Kidney epithelial cell (primary cell): ENCODE measurements at regions not wholly inside any gene's neighbourhood (a gene's known extent, or its start where the extent isn't known, plus 50 kb on each side); places are given as distances from the start of the nearest gene placed in this dataset.

ENCODE experiments used
- DNase-seq: peaks from one replicate; pipeline ENCODE4 v3.0.0-alpha.2; 2010; ENCODE audit warnings: low read depth
- H3K27me3 ChIP-seq: 2 replicates; pipeline ENCODE4 v1.6.0; 2011; ENCODE audit warnings: low read length; ENCODE audit not compliant: control insufficient read depth, insufficient read depth
- H3K36me3 ChIP-seq: 2 replicates; pipeline ENCODE4 v1.5.1; 2011; ENCODE audit warnings: low read length; ENCODE audit not compliant: control insufficient read depth, insufficient read depth
- H3K4me3 ChIP-seq: 2 replicates; pipeline ENCODE4 v1.5.1; 2011; ENCODE audit warnings: low read depth, mild to moderate bottlenecking, control low read depth, low read length
- TF ChIP-seq, protein P1 (sequence below): IDR thresholded peaks from 2 replicates; pipeline ENCODE4 v1.5.1; 2011; ENCODE audit warnings: mild to moderate bottlenecking, moderate library complexity, low read length, control low read depth, inconsistent platforms; ENCODE audit not compliant: insufficient read depth, poor library complexity, severe bottlenecking

GRCh38 chr13:22148187-22148586 is 477.3 kb downstream of the FGF9 start:
- no peaks in the 10 kb centered on the region for H3K36me3 ChIP-seq
- H3K27me3 ChIP-seq, result no peaks in the 10 kb centered on the region
- DNase-seq, result no peak
- H3K4me3 ChIP-seq, result no peak overlapping the region
- TF ChIP-seq, protein P1, sequence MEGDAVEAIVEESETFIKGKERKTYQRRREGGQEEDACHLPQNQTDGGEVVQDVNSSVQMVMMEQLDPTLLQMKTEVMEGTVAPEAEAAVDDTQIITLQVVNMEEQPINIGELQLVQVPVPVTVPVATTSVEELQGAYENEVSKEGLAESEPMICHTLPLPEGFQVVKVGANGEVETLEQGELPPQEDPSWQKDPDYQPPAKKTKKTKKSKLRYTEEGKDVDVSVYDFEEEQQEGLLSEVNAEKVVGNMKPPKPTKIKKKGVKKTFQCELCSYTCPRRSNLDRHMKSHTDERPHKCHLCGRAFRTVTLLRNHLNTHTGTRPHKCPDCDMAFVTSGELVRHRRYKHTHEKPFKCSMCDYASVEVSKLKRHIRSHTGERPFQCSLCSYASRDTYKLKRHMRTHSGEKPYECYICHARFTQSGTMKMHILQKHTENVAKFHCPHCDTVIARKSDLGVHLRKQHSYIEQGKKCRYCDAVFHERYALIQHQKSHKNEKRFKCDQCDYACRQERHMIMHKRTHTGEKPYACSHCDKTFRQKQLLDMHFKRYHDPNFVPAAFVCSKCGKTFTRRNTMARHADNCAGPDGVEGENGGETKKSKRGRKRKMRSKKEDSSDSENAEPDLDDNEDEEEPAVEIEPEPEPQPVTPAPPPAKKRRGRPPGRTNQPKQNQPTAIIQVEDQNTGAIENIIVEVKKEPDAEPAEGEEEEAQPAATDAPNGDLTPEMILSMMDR, result no peak

DNA sequence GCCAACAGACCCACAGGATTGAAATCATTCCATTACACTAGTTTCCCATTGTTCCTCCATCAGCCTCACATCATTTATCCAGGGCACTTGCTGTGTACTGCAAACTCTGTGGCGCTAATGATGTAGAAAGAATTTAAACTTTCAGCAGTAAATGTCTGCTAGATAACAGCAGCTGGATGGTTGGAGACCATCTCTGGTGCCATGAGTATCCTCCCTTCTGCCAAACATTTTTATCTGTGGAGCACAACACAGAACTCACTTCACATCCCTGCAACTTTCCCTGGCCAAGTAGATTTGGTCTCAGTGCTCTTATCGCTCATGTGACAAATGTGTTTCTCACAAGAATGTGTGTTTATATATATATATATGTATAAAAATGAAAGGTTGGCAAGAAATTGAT is 481.9 kb downstream of the FGF9 start:
- TF ChIP-seq, protein P1, result no peak
- Histone ChIP-seq H3K4me3 (no peak overlapping the region), H3K36me3 (no peaks in the 10 kb centered on the region), H3K27me3 (no peaks in the 10 kb centered on the region)
- DNase-seq, result no peak

GRCh38 chr13:22154041-22154440 is 483.2 kb downstream of the FGF9 start:
- H3K27me3 ChIP-seq, result no peaks in the 10 kb centered on the region
- no peak for DNase-seq
- no peaks in the 10 kb centered on the region for H3K36me3 ChIP-seq
- TF ChIP-seq, protein P1, result no peak
- H3K4me3 ChIP-seq, result no peak overlapping the region

DNA sequence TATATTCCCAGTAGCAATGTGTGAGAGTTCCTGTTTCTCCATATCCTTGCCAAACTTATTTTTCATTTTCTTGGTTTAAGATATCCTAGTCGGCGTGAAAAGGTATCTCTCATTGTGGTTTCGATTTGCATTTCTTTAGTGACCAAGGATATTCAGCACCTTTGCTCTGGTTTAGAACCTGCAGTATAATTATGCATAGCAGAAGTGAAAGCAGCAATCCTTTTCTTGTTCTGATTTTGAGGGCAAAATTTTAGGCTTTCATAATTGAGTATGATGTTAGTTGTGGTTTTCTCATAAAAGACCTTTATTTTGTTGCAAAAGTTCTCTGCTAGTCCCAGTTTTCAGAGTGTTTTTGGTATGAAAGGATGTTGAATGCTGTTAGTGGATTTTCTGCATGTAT is 491.0 kb downstream of the FGF9 start:
- Histone ChIP-seq H3K27me3 (no peaks in the 10 kb centered on the region), H3K36me3 (no peaks in the 10 kb centered on the region), H3K4me3 (no peak overlapping the region)
- TF ChIP-seq, protein P1, result no peak
- DNase-seq, result no peak

DNA sequence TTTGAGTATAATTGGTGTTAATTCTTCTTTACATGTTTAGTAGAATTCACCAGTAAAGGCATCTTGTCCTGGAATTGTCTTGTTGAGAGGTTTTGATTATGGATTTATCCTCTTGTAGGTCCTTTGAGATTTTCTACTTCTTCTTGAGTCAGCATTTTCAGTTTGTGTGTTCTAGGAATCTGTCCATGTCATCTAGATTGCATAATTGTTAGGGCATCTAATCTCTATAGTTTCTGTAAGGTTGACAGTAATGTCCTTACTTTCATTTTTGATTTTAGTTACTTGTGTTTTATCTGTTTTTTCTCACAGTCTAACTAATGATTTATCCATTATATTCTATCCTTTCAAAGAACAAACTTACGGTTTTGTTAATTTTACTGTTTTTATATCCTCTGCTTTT is 492.0 kb downstream of the FGF9 start:
- H3K4me3 ChIP-seq, result no peak overlapping the region
- TF ChIP-seq, protein P1, result no peak
- no peak for DNase-seq
- no peaks in the 10 kb centered on the region for H3K27me3 ChIP-seq
- no peaks in the 10 kb centered on the region for H3K36me3 ChIP-seq

DNA sequence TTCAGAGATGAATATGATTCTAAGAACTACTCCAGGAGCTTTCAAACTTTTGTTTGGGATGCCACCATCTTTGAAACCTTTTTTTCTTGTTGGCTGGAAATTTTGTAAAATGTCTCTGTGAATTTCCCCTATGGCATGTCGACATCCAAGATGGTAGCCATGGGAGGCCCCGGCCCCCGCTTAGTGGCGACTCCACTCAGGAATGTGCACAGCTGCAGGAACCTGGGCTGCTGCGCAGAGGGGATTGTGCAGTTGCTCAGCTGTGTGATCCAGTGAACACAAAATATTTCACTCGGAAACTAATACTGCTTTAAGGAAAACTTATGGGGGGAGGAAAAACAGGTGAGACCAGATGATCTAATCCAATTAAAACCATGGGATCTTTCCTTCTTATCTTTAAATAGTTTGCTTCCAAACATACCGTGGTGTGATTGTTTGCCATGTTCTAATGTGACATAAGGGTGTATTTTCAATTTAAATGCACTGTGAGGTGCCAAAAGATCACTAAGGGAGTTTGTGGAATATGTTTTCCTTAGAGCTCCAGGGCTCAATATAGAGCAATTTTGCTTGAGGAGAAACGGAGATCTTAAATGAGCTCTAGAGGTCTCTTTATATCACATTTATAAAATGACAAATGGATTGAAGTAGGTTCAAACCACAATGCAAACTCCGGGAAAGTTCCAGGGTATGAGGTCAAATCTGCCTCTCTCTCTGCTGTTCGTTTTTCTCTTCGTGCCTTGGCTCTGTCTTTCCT is 497.7 kb downstream of the FGF9 start:
- DNase-seq, result no peak
- H3K27me3 ChIP-seq, result no peaks in the 10 kb centered on the region
- no peaks in the 10 kb centered on the region for H3K36me3 ChIP-seq
- H3K4me3 ChIP-seq, result no peak overlapping the region
- TF ChIP-seq, protein P1, result no peak
